GM12873 (cell line): ENCODE measurements at regions not wholly inside any gene's neighbourhood (a gene's known extent, or its start where the extent isn't known, plus 50 kb on each side); places are given as distances from the start of the nearest gene placed in this dataset.

Experiments used
- TF ChIP-seq, protein P1 (sequence below): IDR thresholded peaks from 2 replicates; pipeline ENCODE4 v1.5.1; 2012; ENCODE audit warnings: low read depth, mild to moderate bottlenecking, moderate library complexity, low read length, control low read depth; ENCODE audit not compliant: insufficient read depth; ENCODE audit errors: missing control alignments

DNA sequence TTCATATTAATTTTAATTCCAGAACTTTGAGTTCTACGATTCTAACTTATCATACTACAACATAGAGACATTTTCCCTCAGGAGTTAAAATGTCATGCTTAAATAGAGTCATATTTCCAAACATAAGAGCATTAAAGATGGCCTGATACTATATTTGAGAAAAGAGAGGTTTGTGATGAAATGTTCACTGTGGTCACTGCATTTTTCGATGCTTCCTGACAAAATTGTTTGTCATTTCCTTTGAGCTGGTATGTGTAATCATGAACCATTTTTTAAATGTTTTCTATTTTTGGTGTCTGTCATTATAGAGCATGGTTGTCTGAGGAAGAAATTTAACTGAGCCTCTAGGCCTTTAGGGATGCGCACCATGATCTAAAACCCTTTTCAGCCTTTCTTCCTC lies 721.4 kb upstream of the NR2F2 start:
- TF ChIP-seq, protein P1, sequence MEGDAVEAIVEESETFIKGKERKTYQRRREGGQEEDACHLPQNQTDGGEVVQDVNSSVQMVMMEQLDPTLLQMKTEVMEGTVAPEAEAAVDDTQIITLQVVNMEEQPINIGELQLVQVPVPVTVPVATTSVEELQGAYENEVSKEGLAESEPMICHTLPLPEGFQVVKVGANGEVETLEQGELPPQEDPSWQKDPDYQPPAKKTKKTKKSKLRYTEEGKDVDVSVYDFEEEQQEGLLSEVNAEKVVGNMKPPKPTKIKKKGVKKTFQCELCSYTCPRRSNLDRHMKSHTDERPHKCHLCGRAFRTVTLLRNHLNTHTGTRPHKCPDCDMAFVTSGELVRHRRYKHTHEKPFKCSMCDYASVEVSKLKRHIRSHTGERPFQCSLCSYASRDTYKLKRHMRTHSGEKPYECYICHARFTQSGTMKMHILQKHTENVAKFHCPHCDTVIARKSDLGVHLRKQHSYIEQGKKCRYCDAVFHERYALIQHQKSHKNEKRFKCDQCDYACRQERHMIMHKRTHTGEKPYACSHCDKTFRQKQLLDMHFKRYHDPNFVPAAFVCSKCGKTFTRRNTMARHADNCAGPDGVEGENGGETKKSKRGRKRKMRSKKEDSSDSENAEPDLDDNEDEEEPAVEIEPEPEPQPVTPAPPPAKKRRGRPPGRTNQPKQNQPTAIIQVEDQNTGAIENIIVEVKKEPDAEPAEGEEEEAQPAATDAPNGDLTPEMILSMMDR: no peak

DNA sequence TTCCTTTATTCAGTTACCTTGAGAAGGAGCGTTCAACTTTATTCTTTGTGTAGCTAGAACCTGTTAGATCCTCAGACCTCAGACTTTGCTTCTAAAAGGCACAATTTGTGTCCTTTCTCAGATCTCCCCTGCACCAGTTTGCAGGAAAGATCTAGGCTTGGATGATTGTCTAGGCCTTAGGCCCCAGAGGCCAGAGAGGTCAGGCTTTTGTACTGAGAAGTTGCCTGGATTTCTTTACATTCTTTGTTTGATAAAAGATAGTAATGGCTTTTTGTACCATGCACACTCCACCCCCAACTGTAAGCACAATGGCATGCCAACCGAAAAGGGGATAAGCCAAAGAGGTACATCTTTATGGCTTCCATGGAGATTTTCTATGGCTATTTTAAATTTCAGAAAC lies 719.6 kb upstream of the NR2F2 start:
- TF ChIP-seq, protein P1: no peak

DNA sequence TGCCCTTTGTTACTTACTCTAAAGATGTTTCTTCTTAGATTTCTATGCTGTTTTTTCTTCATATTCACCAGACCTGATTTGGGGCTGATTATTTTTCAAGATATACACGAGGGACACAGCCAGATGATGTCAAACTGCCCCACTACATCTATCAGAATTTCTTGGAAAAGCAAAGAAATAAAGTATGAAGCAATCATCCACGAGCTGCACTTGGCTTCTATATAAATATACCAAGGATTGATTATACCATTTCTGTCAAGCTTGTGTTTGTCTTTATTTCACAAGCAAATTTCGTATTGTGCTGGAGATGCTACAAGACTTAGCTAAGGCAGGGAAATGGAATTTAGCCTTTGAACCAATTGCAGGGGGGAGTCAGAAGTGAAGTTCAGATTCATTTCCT lies 715.1 kb upstream of the NR2F2 start:
- TF ChIP-seq, protein P1: no peak

DNA sequence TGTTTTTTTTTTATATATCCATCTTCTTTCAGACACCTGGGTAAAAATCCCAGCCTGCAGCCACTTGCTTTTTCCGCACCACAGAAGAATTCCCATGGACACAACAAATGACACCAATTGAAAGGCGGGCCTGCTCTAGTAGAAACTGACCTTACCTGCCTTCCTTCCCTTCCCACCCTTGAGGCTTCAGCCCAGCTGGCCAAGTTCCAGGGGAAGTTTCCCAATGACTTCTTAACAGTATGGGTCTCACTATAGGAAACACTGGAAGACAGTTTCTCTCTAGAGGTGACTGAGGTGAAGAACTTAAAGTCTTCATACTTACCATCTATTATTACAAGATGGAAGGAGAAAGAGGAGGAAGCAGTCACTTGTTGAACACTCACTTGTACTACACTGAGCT lies 714.2 kb upstream of the NR2F2 start:
- TF ChIP-seq, protein P1: no peak

DNA sequence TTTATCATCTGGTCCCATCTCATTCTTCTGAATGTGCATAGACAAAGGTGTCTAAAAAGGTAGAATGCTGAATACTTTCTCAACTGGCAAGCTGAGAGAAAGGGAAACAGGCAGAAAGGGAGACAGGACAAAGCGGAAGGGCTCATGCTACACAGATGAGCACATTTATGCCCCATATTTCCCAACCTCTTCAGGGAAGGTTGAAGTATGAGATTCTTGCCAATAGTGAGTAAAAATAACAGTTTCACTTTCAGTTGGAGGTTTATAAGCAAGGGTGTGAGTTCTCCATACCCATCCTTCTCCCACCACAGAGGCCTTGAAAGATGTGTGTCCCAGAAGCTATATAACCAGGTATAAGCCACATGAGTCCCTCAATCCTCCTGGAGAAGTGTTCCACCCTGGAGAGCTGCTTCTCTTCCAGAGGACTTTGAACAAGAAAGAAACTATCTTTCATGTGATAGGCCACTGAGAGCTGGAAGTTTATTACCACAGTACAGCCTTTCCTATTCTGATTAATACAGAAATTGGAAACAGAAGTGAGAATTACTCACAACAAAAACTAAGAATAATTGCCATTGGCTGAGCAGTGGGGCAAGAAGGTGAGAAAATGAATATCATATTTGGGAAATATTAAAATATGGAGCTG lies 709.4 kb upstream of the NR2F2 start:
- TF ChIP-seq, protein P1: no peak

DNA sequence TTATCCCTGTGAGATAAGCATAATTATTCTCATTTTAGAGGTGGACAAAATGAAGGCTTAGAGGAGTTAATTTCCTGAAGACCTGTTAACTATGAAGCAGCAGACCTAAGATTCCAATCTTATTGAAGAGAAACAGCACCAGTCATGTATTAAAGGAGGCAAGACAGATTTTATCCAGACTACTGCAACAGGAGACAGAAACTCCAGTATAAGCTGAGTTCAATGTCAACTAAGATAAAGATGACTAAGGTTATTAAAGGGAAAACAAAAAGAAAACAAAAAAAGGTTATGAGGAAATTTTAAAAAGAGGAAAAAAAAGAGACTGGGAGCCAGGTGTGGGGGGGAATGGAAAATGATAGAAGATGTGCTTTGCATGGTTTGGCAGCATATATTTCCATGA lies 707.7 kb upstream of the NR2F2 start:
- TF ChIP-seq, protein P1: no peak

DNA sequence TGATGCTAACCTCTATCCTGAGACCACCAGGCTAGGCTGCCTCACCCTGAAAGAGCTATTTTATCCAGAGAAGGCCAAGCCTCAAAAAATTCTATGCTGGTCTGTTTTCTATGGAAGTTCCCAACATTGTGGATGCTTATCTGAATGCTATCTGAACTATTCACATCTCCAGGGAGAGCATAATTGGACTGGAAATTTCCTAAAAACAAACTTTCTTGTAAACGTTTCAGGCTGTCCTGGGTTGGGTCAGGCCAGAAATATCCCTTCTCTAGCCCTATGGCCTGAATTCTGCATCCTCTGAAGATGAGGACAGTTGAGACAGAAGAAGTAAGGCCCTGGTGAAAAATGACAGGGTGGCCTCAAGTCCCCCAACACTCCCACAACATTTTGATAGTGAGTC lies 706.4 kb upstream of the NR2F2 start:
- TF ChIP-seq, protein P1: no peak
